ENCODE measurements at regions not wholly inside any gene's neighbourhood (a gene's known extent, or its start where the extent isn't known, plus 50 kb on each side); places are given as distances from the start of the nearest gene placed in this dataset.

DNA sequence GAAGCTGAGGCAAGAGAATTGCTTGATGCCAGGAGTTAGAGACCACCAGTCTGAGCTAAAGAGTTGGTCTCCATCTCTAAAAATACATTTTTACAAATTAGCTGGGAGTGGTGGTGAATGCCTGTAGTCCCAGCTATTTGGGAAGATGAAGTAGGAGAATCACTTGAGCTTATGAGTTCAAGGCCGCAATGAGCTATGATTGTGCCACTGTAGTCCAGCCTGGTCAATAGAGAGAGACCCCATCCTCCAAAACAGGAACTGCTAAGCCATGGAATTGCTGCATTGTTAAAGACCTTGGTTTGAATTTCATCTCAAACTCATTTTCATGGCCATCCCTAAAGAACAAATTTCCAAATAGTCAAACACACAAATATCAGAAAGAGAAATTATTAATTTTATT is 113.9 kb upstream of the AGTR1 start:
- 90 to 100% (median 92%) methylated on average over 1 of the region's 1 CpG for WGBS, 5 donors
- intact Hi-C loops (cut with DNase I; ENCODE audit: low total_unique reads) = no loop called here

DNA sequence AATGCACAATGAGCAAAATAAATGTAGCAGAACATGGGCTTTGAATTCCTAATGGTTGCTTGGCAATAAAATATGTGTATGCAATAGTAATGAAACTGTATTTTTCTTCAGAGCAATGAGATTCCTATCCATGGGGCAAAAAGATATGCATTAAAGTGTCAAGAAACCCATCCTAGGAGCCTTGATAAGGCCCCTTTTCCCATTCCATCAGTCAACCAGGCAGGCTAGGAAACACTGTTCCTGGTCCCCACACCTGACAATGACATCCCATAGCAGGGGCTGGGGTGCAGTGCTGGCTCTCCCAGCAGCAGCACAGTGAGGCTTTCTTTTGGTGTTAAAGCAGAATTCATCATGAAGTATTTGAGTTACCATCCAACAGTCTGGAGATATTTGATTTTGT is 113.3 kb upstream of the AGTR1 start:
- intact Hi-C loops (cut with DNase I; ENCODE audit: low total_unique reads) = no loop called here
- DNase-seq = no peak
- H3K9me3 ChIP-seq = no peaks in the 10 kb centered on the region
- no peak overlapping the region for H3K27ac ChIP-seq
- H3K4me1 ChIP-seq = no peaks in the 10 kb centered on the region
- H3K27me3 ChIP-seq (replicated peaks in 1 of 7) = no peaks in the 10 kb centered on the region
- TF ChIP-seq POLR2AphosphoS5 (IDR thresholded peaks at IDR 0.05) = no peak
- TF ChIP-seq, protein P1, sequence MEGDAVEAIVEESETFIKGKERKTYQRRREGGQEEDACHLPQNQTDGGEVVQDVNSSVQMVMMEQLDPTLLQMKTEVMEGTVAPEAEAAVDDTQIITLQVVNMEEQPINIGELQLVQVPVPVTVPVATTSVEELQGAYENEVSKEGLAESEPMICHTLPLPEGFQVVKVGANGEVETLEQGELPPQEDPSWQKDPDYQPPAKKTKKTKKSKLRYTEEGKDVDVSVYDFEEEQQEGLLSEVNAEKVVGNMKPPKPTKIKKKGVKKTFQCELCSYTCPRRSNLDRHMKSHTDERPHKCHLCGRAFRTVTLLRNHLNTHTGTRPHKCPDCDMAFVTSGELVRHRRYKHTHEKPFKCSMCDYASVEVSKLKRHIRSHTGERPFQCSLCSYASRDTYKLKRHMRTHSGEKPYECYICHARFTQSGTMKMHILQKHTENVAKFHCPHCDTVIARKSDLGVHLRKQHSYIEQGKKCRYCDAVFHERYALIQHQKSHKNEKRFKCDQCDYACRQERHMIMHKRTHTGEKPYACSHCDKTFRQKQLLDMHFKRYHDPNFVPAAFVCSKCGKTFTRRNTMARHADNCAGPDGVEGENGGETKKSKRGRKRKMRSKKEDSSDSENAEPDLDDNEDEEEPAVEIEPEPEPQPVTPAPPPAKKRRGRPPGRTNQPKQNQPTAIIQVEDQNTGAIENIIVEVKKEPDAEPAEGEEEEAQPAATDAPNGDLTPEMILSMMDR (IDR thresholded peaks at IDR 0.05 in 8 of 11, conservative IDR thresholded peaks at IDR 0.05 in 3 of 11) = no peak
- no peak for TF ChIP-seq POLR2A (IDR thresholded peaks at IDR 0.05)
- H3K4me3 ChIP-seq = no peak overlapping the region
- no peaks in the 10 kb centered on the region for H3K36me3 ChIP-seq

More for the DNA sequence above, 113.9 kb upstream of the AGTR1 start:
- no peak overlapping the region for H3K4me3 ChIP-seq
- H3K36me3 ChIP-seq = no peaks in the 10 kb centered on the region
- H3K27me3 ChIP-seq (replicated peaks in 1 of 7) = no peaks in the 10 kb centered on the region
- DNase-seq = no peak
- TF ChIP-seq POLR2AphosphoS5 (IDR thresholded peaks at IDR 0.05) = no peak
- TF ChIP-seq, protein P1 (IDR thresholded peaks at IDR 0.05 in 8 of 11, conservative IDR thresholded peaks at IDR 0.05 in 3 of 11) = no peak
- no peak for TF ChIP-seq POLR2A (IDR thresholded peaks at IDR 0.05)
- no peaks in the 10 kb centered on the region for H3K4me1 ChIP-seq
- H3K27ac ChIP-seq = no peak overlapping the region
- no peaks in the 10 kb centered on the region for H3K9me3 ChIP-seq

DNA sequence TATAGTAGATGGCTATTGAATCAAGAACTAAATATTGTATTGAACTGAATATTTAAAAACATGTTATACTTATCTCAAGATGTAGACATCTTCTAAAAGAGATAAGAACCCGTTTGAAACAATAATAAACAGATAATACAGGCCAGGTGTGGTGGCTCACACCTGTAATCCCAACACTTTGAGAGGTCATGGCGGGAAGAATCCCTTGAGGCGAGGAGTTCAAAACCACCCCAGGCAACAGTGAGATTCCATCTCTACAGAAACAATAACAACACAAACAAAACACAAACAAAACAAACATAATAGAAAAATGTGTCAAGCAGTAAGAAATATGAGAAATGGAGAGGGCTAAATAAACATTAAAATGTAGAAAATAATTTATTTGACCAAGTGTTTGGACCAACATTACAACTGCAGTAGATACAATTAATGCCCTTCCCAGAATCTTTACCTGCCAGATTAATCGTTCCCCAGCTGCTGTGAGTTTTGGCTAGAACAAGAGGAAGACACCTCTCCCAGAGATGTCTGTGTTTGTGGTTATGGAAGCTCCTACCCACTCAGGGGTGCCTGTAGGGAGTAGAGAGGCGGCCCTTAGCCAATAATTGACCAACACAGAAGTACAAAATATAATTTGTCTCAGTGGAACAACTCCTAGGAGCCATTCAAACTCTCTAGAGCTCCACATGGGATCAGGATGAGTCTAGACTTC is 111.9 kb upstream of the AGTR1 start:
- H3K9me3 ChIP-seq = no peaks in the 10 kb centered on the region
- 61 to 75% (median 64%) methylated on average over 5 of the region's 5 CpGs for whole genome bisulfite sequencing, 5 donors
- no peaks in the 10 kb centered on the region for H3K36me3 ChIP-seq
- H3K27ac ChIP-seq = no peak overlapping the region
- no peaks in the 10 kb centered on the region for H3K4me1 ChIP-seq
- DNase-seq = no peak
- H3K4me3 ChIP-seq = no peak overlapping the region
- H3K27me3 ChIP-seq (replicated peaks in 1 of 7) = no peaks in the 10 kb centered on the region
- TF ChIP-seq, protein P1 (IDR thresholded peaks at IDR 0.05 in 8 of 11, conservative IDR thresholded peaks at IDR 0.05 in 3 of 11) = no peak
- TF ChIP-seq POLR2A (IDR thresholded peaks at IDR 0.05) (no peak), POLR2AphosphoS5 (IDR thresholded peaks at IDR 0.05) (no peak)
- intact Hi-C loops (cut with DNase I; ENCODE audit: low total_unique reads) = no loop called here

DNA sequence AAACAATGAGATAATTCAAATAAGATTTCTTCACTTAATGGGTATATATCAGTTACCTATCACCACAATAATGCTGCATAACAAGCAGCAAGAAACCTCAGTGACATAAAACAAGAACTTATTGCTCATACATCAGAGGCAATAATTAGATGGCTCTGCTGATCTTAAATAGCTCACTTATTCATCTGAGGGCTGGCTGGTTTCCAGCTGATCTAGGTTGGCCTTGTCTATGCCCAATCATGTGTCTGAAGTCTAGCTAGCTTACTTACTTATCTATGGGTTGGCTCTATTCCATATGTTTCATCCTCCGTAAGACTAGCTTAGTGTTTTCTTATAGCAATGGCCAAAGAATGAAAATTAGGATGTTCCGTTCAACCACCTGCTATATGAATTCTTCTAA is 109.4 kb upstream of the AGTR1 start:
- Histone ChIP-seq H3K27ac (no peak overlapping the region), H3K27me3 (replicated peaks in 1 of 7) (no peaks in the 10 kb centered on the region), H3K36me3 (no peaks in the 10 kb centered on the region), H3K9me3 (peaks cover 0 to 9% (median 0%) of the 10 kb centered on the region in 8 donors), H3K4me3 (no peak overlapping the region), H3K4me1 (no peaks in the 10 kb centered on the region)
- TF ChIP-seq POLR2A (IDR thresholded peaks at IDR 0.05) (no peak), POLR2AphosphoS5 (IDR thresholded peaks at IDR 0.05) (no peak)
- TF ChIP-seq, protein P1 (IDR thresholded peaks at IDR 0.05 in 8 of 11, conservative IDR thresholded peaks at IDR 0.05 in 3 of 11) = no peak
- DNase-seq = no peak
- intact Hi-C loops (cut with DNase I; ENCODE audit: low total_unique reads) = no loop called here
- WGBS, 5 donors = 91 to 100% (median 96%) methylated on average over 2 of the region's 2 CpGs
